GM12878 (cell line): ENCODE measurements at regions not wholly inside any gene's neighbourhood (a gene's known extent, or its start where the extent isn't known, plus 50 kb on each side); places are given as distances from the start of the nearest gene placed in this dataset.

Experiments
- ATAC-seq: fragments of 200-7000 bp; cut with Tn5 transposase; 3 replicates; pipeline ENCODE4 v1.9.1; 2020; ENCODE audit warnings: mild to moderate bottlenecking, moderate library complexity
- BruUV-seq: library from RNA; stranded (reverse); fragments of 400-500 nt; replicated peaks from 2 replicates; lab custom pipeline; 2021; lab: Mats Ljungman, UMichigan
- CTCF ChIA-PET: fragments of 300-600 bp; sonication (Branson Sonifier 250); formaldehyde crosslinking; extraction: SDS; loops from one replicate; lab custom pipeline; 2021; ENCODE audit warnings: inconsistent platforms; lab: Yijun Ruan, JAX
- POLR2A ChIA-PET: fragments of 350-600 bp; formaldehyde crosslinking; extraction: SDS; loops from one replicate; lab custom pipeline; 2021; ENCODE audit warnings: inconsistent platforms; lab: Charles Lee
- RAD21 ChIA-PET: fragments of 300-600 bp; sonication (Branson Sonifier 250); formaldehyde crosslinking; loops from one replicate; lab custom pipeline; 2023; ENCODE audit warnings: antibody characterized with exemption; ENCODE audit not compliant: unreplicated experiment; lab: Charles Lee
- SMC1A ChIA-PET: fragments of 300-600 bp; sonication (Branson Sonifier 250); formaldehyde crosslinking; loops from one replicate; lab custom pipeline; 2023; ENCODE audit not compliant: unreplicated experiment, uncharacterized antibody; lab: Charles Lee
- DNase-seq: peaks from one replicate; pipeline ENCODE4 v3.0.0-alpha.2; 2011; ENCODE audit warnings: low read depth, low spot score
- FAIRE-seq: peaks from 3 replicates; lab custom pipeline; 2011; peaks lifted over from hg19 to GRCh38; lab: Jason Lieb, UNC
- H2AFZ ChIP-seq: 2 replicates; pipeline ENCODE4 v1.6.0; 2011; ENCODE audit warnings: low read depth, low read length, control low read depth; ENCODE audit not compliant: control insufficient read depth
- H3K27ac ChIP-seq: 2 replicates; pipeline ENCODE4 v1.5.1; 2011; ENCODE audit warnings: control low read depth; ENCODE audit not compliant: control insufficient read depth, insufficient read depth
- H3K27me3 ChIP-seq, 2 experiments: replicated peaks in 1 of 2; 2 replicates each; pipeline versions ENCODE4 v1.6.0 to v1.6.1; 2011; ENCODE audit warnings: low read length in 1 of 2; ENCODE audit not compliant: control insufficient read depth in 2 of 2, insufficient read depth in 2 of 2
- H3K36me3 ChIP-seq, 2 experiments: 2 replicates each; pipeline ENCODE4 v1.5.1; 2011; ENCODE audit warnings: low read length in 1 of 2; ENCODE audit not compliant: control insufficient read depth in 2 of 2, insufficient read depth in 2 of 2
- H3K4me1 ChIP-seq: 2 replicates; pipeline ENCODE4 v1.6.1; 2011; ENCODE audit warnings: mild to moderate bottlenecking, low read length, moderate library complexity, mixed read lengths; ENCODE audit not compliant: control insufficient read depth, insufficient read depth
- H3K4me2 ChIP-seq: 2 replicates; pipeline ENCODE4 v1.6.0; 2011; ENCODE audit warnings: control low read depth; ENCODE audit not compliant: control insufficient read depth, insufficient read depth
- H3K4me3 ChIP-seq: fragments of 200-600 bp; sonication (generic); 2 replicates; pipeline ENCODE4 v1.5.1; 2016
- H3K79me2 ChIP-seq: 2 replicates; pipeline ENCODE4 v1.6.0; 2011; ENCODE audit warnings: low read length; ENCODE audit not compliant: control insufficient read depth, insufficient read depth
- H3K9ac ChIP-seq: 2 replicates; pipeline ENCODE4 v1.8.0; 2011; ENCODE audit warnings: low read length, control low read depth, mixed read lengths; ENCODE audit not compliant: control insufficient read depth, insufficient read depth
- H3K9me3 ChIP-seq: replicated peaks from 3 replicates; pipeline ENCODE4 v1.5.1; 2011; ENCODE audit warnings: mild to moderate bottlenecking, low read length; ENCODE audit not compliant: control insufficient read depth, insufficient read depth
- H4K20me1 ChIP-seq: 2 replicates; pipeline ENCODE4 v1.6.0; 2011; ENCODE audit not compliant: control insufficient read depth, insufficient read depth
- BACH1 ChIP-seq: fragments of 450-650 bp; IDR thresholded peaks from 2 replicates; pipeline ENCODE4 v1.6.1; 2017; ENCODE audit warnings: mild to moderate bottlenecking, borderline replicate concordance
- BCL11A ChIP-seq: IDR thresholded peaks from 2 replicates; pipeline ENCODE4 v1.6.1; 2011; ENCODE audit warnings: low read depth, low read length
- CREB1 ChIP-seq: IDR thresholded peaks from 2 replicates; pipeline ENCODE4 v1.6.1; 2012; ENCODE audit warnings: low read depth, mild to moderate bottlenecking, inconsistent platforms
- ETV6 ChIP-seq, 2 experiments: fragments of 450-650 bp in 1 of 2; IDR thresholded peaks in 1 of 2; conservative IDR thresholded peaks in 1 of 2; 2 replicates each; pipeline ENCODE4 v1.6.1; 2014; ENCODE audit warnings: antibody characterized with exemption in 1 of 2, borderline replicate concordance in 1 of 2, low read depth in 1 of 2, mild to moderate bottlenecking in 1 of 2, moderate library complexity in 1 of 2
- FOXM1 ChIP-seq: IDR thresholded peaks from 2 replicates; pipeline ENCODE4 v1.6.1; 2012; ENCODE audit warnings: low read depth, mild to moderate bottlenecking, inconsistent platforms, low read length, moderate library complexity
- KDM1A ChIP-seq: fragments of 200-600 bp; sonication (generic); IDR thresholded peaks from 2 replicates; pipeline ENCODE4 v1.6.1; 2016; ENCODE audit warnings: borderline replicate concordance
- MEF2B ChIP-seq: fragments of 450-650 bp; IDR thresholded peaks from 2 replicates; pipeline ENCODE4 v1.6.1; 2018; ENCODE audit warnings: mild to moderate bottlenecking, moderate library complexity; ENCODE audit not compliant: partially characterized antibody, poor library complexity, severe bottlenecking
- PAX5 ChIP-seq: IDR thresholded peaks from 2 replicates; pipeline ENCODE4 v1.6.1; 2011; ENCODE audit warnings: low read depth, low read length, borderline replicate concordance
- PRDM15 ChIP-seq: fragments of 450-650 bp; formaldehyde crosslinking; IDR thresholded peaks from 2 replicates; pipeline ENCODE4 v1.4.0; 2020; ENCODE audit warnings: mild to moderate bottlenecking, moderate library complexity
- RAD21 ChIP-seq: IDR thresholded peaks from 2 replicates; pipeline ENCODE4 v1.6.1; 2011; ENCODE audit warnings: mild to moderate bottlenecking, low read depth, low read length, moderate library complexity; ENCODE audit not compliant: insufficient read depth
- REST ChIP-seq: IDR thresholded peaks from 2 replicates; pipeline ENCODE4 v1.6.1; 2012; ENCODE audit warnings: mild to moderate bottlenecking, low read depth, low read length
- TAF1 ChIP-seq: IDR thresholded peaks from 2 replicates; pipeline ENCODE4 v1.6.1; 2011; ENCODE audit warnings: mild to moderate bottlenecking, low read depth, low read length, borderline replicate concordance
- ZBED1 ChIP-seq: IDR thresholded peaks from 2 replicates; pipeline ENCODE4 v1.6.1; 2016; ENCODE audit warnings: borderline replicate concordance
- WGBS: methylation state at CpG from one replicate; pipeline ENCODE4 v1.1.6; 2016; ENCODE audit warnings: low lambda C conversion rate; ENCODE audit not compliant: insufficient replicate concordance, insufficient coverage; ENCODE audit errors: missing lambda C conversion rate; 5-methylcytosine and 5-hydroxymethylcytosine counted together
- in situ Hi-C: fragments of 300-500 bp; cut with MboI; formaldehyde crosslinking; loops from 9 replicates; pipeline ENCODE4 v1.14.3; 2018; ENCODE audit warnings: mixed read lengths
- intact Hi-C: fragments of 100-400 bp; cut with micrococcal nuclease; formaldehyde crosslinking; loops from one replicate; pipeline ENCODE4 v1.14.2; 2022; ENCODE audit not compliant: unreplicated experiment

- TF ChIP-seq REST (no peak), ETV6 (conservative IDR thresholded peaks at IDR 0.05 in 1 of 2, IDR thresholded peaks at IDR 0.05 in 1 of 2; ENCODE audit: borderline replicate concordance in 1 of 2, low read depth in 1 of 2) (no peak), FOXM1 (no peak), MEF2B (no peak)
These were observed 225.1 kb downstream of the DIO2 start (continued) for GRCh38 chr14:79986251-79986650.

- TF ChIP-seq RAD21 (no peak), BACH1 (no peak), BCL11A (no peak), CREB1 (no peak), PRDM15 (CRISPR knock-in tag) (no peak), TAF1 (no peak), KDM1A (no peak), PAX5 (no peak), ZBED1 (no peak)
- FAIRE-seq, result no peak
- no TSS peak for BruUV-seq
- H4K20me1 ChIP-seq, result no peaks in the 10 kb centered on the region
- no peaks in the 10 kb centered on the region for H3K36me3 ChIP-seq
- H2AFZ ChIP-seq, result no peak overlapping the region
- H3K4me1 ChIP-seq, result no peaks in the 10 kb centered on the region
- H3K4me3 ChIP-seq, result no peak overlapping the region
- H3K4me2 ChIP-seq, result no peak overlapping the region
- H3K27ac ChIP-seq, result no peak overlapping the region
- no peak for DNase-seq
- in situ Hi-C loops (no loop called here), intact Hi-C loops (no loop called here)
- no peak for ATAC-seq
- RAD21 ChIA-PET, result no interaction called here
- WGBS, result 0% methylated on average over 1 of the region's 1 CpG
- no peak overlapping the region for H3K9ac ChIP-seq
- POLR2A ChIA-PET, result no interaction called here
- no peaks in the 10 kb centered on the region for H3K27me3 ChIP-seq
- H3K79me2 ChIP-seq, result no peaks in the 10 kb centered on the region
- SMC1A ChIA-PET, result no interaction called here
- CTCF ChIA-PET, result no interaction called here
- H3K9me3 ChIP-seq, result no peaks in the 10 kb centered on the region; the same call in 2 of the 3 replicates
These were observed 239.1 kb downstream of the DIO2 start for GRCh38 chr14:79972230-79972629.
